Transverse colon (tissue), 4 donors: ENCODE measurements at regions not wholly inside any gene's neighbourhood (a gene's known extent, or its start where the extent isn't known, plus 50 kb on each side); places are given as distances from the start of the nearest gene placed in this dataset.

Experiments
- EP300 ChIP-seq: sonication (generic); formaldehyde crosslinking; IDR thresholded peaks from one replicate; pipeline ENCODE4 v1.6.1; 2017; ENCODE audit warnings: antibody characterized with exemption, low read depth
- POLR2A ChIP-seq: fragments of 450-650 bp; IDR thresholded peaks from one replicate; pipeline ENCODE4 v1.6.1; 2016; ENCODE audit warnings: antibody characterized with exemption, mild to moderate bottlenecking, moderate library complexity
- POLR2AphosphoS5 ChIP-seq, 3 donors: sonication (generic); formaldehyde crosslinking; IDR thresholded peaks; one replicate each; pipeline ENCODE4 v1.6.1; 2016; ENCODE audit warnings: antibody characterized with exemption in 3 of 3
- TF ChIP-seq, protein P1 (sequence below), 5 experiments: fragments of 200-600 bp in 3 of 5; fragments of 450-650 bp in 2 of 5; sonication (generic) in 3 of 5; IDR thresholded peaks; 1 replicate in 2 of 5; 2 replicates in 3 of 5; pipeline ENCODE4 v1.5.1; 2016 to 2017; ENCODE audit warnings: antibody characterized with exemption in 5 of 5, inconsistent platforms in 3 of 5, mild to moderate bottlenecking in 2 of 5, moderate library complexity in 1 of 5

DNA sequence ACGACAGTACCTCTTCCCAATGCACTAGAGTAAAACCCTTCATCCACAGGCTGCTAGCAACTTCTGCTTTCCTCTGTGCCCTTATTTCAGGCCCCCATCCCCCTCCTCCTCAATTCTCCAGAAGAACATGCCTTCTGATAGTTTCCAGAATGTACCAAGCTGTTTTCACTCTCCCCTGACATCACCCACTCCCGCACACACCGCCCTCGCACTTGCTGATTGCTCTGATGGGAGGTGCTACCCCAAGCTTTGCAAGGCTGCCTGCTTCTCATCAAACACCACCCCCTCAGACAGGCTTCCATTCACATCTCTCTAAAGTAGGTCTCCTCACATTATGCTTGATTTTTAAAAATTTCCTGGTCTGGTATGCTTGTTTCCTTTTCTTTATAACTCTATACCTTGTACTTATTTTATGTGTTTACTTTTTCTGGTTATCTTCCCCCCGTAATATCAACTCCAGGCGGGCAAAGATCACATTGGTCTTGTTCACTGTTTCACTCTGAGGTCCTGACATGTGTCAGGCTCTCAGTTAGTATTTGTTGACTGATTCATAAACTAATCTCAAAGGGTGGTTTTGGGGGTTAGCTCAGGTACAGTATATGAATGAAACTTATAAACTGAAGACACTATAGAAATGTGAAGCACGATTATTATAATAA lies 91.0 kb upstream of the C9orf72 start:
- TF ChIP-seq, protein P1, sequence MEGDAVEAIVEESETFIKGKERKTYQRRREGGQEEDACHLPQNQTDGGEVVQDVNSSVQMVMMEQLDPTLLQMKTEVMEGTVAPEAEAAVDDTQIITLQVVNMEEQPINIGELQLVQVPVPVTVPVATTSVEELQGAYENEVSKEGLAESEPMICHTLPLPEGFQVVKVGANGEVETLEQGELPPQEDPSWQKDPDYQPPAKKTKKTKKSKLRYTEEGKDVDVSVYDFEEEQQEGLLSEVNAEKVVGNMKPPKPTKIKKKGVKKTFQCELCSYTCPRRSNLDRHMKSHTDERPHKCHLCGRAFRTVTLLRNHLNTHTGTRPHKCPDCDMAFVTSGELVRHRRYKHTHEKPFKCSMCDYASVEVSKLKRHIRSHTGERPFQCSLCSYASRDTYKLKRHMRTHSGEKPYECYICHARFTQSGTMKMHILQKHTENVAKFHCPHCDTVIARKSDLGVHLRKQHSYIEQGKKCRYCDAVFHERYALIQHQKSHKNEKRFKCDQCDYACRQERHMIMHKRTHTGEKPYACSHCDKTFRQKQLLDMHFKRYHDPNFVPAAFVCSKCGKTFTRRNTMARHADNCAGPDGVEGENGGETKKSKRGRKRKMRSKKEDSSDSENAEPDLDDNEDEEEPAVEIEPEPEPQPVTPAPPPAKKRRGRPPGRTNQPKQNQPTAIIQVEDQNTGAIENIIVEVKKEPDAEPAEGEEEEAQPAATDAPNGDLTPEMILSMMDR (IDR thresholded peaks at IDR 0.05): no peak
- TF ChIP-seq POLR2AphosphoS5 (IDR thresholded peaks at IDR 0.05) (no peak), POLR2A (no peak), EP300 (no peak)
